ENCODE measurements at regions not wholly inside any gene's neighbourhood (a gene's known extent, or its start where the extent isn't known, plus 50 kb on each side); places are given as distances from the start of the nearest gene placed in this dataset.

DNA sequence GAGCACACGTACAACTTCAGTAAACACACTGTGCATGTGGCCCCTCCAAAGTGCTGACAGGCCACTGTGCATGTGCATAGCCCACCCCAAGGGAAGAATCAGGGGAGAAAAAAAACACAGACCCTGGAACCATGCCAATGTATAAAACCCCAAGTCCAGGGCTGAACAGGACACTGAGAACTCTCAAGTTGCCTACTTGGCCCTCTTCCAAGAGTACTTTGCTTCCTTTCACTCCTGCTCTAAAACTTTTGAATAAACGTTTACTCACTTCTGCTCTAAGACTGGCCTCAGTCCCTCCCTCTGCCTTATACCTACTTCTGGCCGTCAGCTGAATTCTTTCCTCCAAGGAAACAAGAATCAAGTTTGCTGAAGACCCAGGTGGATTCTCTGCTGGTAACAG, 77.7 kb upstream of the NFIB start:
- FAIRE-seq: no peak

- no peak for FAIRE-seq
Measured at GRCh38 chr9:14389657-14390056, 75.7 kb upstream of the NFIB start.

DNA sequence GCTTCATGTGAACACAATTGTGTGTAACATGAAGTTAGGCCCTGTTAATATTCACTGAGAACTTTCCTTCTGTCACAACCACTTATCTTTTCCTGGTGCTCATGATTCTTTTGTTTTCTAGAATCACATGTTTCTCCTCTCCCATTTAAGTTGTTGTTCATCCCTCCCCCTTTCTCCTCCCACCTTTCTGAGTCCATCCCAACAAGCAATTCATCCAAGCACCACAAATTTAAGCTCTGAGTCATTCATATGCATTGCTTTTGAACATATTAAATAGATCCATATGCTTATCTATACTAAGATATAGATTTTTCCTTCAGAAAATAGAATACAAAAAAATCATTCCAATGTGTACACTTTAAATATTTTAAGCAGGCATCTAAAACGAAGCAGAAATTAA, 75.2 kb upstream of the NFIB start:
- FAIRE-seq: no peak

GRCh38 chr9:14383773-14384172, 69.8 kb upstream of the NFIB start:
- no peak for FAIRE-seq

GRCh38 chr9:14383294-14383693, 69.4 kb upstream of the NFIB start:
- FAIRE-seq: no peak

DNA sequence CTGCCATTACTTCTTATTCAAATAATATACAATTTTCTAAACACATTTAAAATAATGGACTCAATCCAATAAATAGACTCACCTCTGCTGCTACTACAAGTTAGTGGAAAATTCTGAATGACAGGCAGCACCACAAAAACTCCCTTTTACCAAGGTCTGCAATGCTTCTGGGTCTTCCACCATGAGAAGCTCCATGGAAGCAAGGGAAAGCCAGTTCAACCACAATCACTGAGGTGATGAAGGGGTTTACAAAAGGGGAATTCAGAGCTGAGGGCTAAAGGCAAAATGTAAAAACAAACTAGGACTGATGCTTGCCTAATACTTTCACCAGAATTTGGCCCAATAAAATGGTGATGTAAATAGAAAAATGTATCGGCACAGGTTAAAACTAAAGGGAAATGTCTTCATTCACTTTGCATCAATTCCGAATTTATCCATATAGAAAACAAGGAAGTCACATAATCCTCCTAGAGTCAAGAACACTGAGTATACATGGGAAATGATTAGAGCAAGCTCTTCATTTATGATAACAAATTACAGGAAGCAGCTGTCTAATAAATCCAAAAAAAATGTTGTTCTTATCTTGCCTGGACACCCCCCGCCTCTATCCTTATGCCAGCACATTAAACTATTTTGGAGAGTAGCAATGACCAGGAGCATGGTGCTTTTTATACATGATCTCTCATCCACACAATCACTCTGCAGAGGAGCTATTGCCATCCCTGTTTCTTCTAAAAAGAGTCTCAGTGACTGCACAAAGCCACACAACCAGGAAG, 66.3 kb upstream of the NFIB start:
- FAIRE-seq: no peak

DNA sequence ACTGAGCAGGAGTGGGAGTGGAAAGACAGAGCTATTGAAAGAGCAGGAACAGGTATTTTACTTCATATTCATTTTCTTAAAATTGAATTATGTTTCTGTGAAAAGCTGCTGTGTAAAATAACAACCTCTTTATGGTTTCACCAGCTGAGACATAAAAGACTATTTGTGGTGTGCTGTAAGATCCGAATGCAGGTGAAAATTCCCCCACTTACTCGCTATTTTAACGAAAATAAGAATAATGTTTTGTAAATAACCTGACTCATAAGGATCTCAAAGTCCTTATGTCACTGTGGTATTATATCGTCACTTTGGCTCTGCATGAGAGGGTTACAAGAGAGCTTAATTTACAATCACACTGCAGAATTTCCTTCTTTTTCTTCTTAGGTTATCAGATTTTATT, 65.3 kb upstream of the NFIB start:
- FAIRE-seq: no peak

DNA sequence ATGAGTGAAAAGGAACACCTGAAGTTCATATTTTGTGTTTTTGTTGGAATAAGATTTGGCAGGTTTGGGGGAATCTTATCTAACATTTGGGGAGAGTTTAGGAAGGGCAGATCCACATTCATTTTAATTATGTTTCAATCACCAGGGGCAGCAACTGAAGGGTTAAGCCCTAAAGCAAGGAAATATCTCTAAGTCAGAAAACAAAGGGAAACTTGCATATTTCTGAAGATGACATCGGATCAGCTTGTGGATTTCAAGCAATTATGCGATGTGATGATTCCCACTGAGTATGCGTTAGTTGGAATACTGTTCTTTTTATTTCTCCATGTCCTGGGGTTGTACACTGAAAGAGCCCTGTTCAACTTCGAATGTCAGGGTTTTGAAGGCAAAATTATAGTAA, 59.8 kb upstream of the NFIB start:
- no peak for FAIRE-seq

DNA sequence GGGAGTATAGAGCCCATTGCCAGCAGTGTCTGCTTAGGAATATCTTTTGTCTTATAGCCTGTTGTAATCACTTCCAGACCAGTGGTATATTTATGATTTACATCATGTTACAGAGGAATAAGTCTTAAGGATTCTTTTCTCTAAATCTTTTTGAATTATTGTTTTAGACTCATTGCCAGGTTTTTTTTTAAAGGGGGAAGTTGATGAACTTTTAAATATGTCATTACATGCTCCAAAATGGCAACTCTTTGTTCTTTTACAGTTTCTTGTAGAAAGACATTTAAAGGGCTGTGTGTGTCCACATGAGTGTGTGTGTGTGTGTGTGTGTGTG, 59.4 kb upstream of the NFIB start:
- FAIRE-seq: no peak

GRCh38 chr9:14372437-14373335, 58.7 kb upstream of the NFIB start:
- no peak for FAIRE-seq

DNA sequence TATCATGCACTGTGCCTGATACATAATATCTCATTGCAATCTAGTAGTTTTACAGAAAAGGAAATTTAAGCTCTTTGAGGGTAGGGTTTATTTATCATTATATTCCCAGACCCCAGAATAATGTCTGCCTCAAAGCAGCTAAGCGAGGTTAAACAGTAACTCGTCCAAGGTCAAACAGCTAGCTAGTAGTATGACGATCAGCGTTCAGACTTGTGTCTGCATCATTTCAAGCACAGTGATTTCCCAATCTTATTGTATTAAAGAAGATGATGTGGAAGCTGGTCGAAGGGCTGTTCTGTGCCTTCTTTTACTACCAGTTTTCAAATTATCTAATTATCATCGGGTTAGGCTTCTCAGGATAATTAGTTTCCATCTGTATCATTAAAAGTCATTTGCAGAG, 55.1 kb upstream of the NFIB start:
- FAIRE-seq: no peak

DNA sequence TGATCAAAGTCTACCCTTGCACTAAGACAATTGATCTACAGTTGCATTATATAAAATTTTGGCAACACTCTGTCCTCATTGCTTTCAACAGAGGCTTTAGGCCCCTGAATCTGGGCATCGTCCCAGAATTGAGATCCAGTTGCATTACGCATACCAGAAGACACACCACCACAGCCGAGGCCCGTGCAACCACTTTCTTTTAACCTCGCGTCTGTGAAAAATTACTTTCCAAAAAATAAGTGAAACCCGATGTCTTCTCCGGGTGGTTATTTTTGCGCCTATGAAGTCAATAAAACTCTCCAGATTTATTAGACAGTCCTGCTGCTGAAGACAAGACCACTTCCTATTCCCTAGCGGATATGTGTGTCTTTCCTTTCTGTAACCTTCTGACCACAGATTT, 52.1 kb upstream of the NFIB start:
- no peak for FAIRE-seq

- FAIRE-seq: no peak
Measured at GRCh38 chr9:14365670-14366069, 51.7 kb upstream of the NFIB start.
